Spleen (tissue), 11 donors: ENCODE measurements at regions not wholly inside any gene's neighbourhood (a gene's known extent, or its start where the extent isn't known, plus 50 kb on each side); places are given as distances from the start of the nearest gene placed in this dataset.

Experiments
- DNase-seq: peaks from one replicate; pipeline ENCODE4 v3.0.0-alpha.2; 2020
- H3K27ac ChIP-seq, 8 donors: fragments of 200-600 bp; sonication (generic) in 7 of 8; 1 replicate in 4 of 8; 2 replicates in 4 of 8; pipeline versions ENCODE4 v1.5.0 to v1.8.0; 2016 to 2021; ENCODE audit warnings: inconsistent platforms in 4 of 8, mild to moderate bottlenecking in 4 of 8, moderate library complexity in 1 of 8
- H3K27me3 ChIP-seq, 7 donors: fragments of 200-600 bp; sonication (generic) in 6 of 7; replicated peaks in 1 of 7; 1 replicate in 4 of 7; 2 replicates in 3 of 7; pipeline versions ENCODE4 v1.5.0 to v1.8.0; 2016 to 2021; ENCODE audit warnings: inconsistent platforms in 3 of 7, mild to moderate bottlenecking in 1 of 7
- H3K36me3 ChIP-seq, 6 donors: fragments of 200-600 bp; sonication (generic) in 5 of 6; 1 replicate in 4 of 6; 2 replicates in 2 of 6; pipeline versions ENCODE4 v1.5.0 to v1.8.0; 2016 to 2021; ENCODE audit warnings: inconsistent platforms in 2 of 6
- H3K4me1 ChIP-seq, 6 donors: fragments of 200-600 bp; sonication (generic) in 5 of 6; 1 replicate in 3 of 6; 2 replicates in 3 of 6; pipeline versions ENCODE4 v1.5.0 to v1.8.0; 2016 to 2021; ENCODE audit warnings: inconsistent platforms in 3 of 6
- H3K4me3 ChIP-seq, 8 donors: fragments of 200-600 bp; sonication (generic) in 7 of 8; 1 replicate in 4 of 8; 2 replicates in 4 of 8; pipeline versions ENCODE4 v1.5.0 to v1.8.0; 2016 to 2021; ENCODE audit warnings: inconsistent platforms in 4 of 8, mild to moderate bottlenecking in 4 of 8, moderate library complexity in 2 of 8
- H3K9me3 ChIP-seq, 8 donors: fragments of 200-600 bp; sonication (generic) in 7 of 8; 1 replicate in 4 of 8; 2 replicates in 4 of 8; pipeline versions ENCODE4 v1.5.0 to v1.8.0; 2016 to 2021; ENCODE audit warnings: inconsistent platforms in 4 of 8
- CTCF ChIP-seq, 11 experiments: fragments of 200-600 bp in 7 of 11; fragments of 450-650 bp in 4 of 11; sonication (generic) in 4 of 11; IDR thresholded peaks in 8 of 11; conservative IDR thresholded peaks in 3 of 11; 1 replicate in 7 of 11; 2 replicates in 4 of 11; pipeline versions ENCODE4 v1.4.0 to v1.8.0; 2016 to 2021; ENCODE audit warnings: antibody characterized with exemption in 11 of 11, inconsistent platforms in 4 of 11, mild to moderate bottlenecking in 1 of 11
- POLR2A ChIP-seq, 3 donors: fragments of 450-650 bp; IDR thresholded peaks; one replicate each; pipeline ENCODE4 v1.5.1; 2017; ENCODE audit warnings: antibody characterized with exemption in 3 of 3, mild to moderate bottlenecking in 1 of 3
- POLR2AphosphoS5 ChIP-seq, 3 donors: sonication (generic); formaldehyde crosslinking; IDR thresholded peaks; one replicate each; pipeline ENCODE4 v1.5.1; 2017; ENCODE audit warnings: antibody characterized with exemption in 3 of 3
- WGBS, 5 donors: extraction: QIAGEN DNeasy Blood & Tissue Kit in 3 of 5; methylation state at CpG; one replicate each; pipeline versions ENCODE4 v1.1.5 to v1.1.7; 2013 to 2018; 5-methylcytosine and 5-hydroxymethylcytosine counted together
- intact Hi-C: fragments of 100-400 bp; cut with DNase I; formaldehyde crosslinking; loops from one replicate; pipeline ENCODE4 v1.15.0; 2023; ENCODE audit warnings: low total_unique reads
- donor health status: healthy with polysubstance abuse.
- donor health status: DM: no; HTN: no; CAD: no; lungs with moderate emphysema.
- donor health status: DM: no; HTN: no; CAD: no.
- donor health status: Bipolar disorder and iron deficiency.
- donor health status: healthy.
- donor health status: DM: no; HTN: no; CAD: no.
- donor health status: DM: yes; HTN: yes; CAD: no.

GRCh38 chr3:87390353-87390752 lies 114.0 kb upstream of the POU1F1 start:
- DNase-seq: no peak
- intact Hi-C loops: no loop called here

GRCh38 chr3:87375231-87375682 lies 98.9 kb upstream of the POU1F1 start:
- no peak for TF ChIP-seq CTCF (IDR thresholded peaks at IDR 0.05 in 8 of 11, conservative IDR thresholded peaks at IDR 0.05 in 3 of 11)
- no peak for TF ChIP-seq POLR2A (IDR thresholded peaks at IDR 0.05)
- no peak for TF ChIP-seq POLR2AphosphoS5 (IDR thresholded peaks at IDR 0.05)

More at GRCh38 chr3:87390353-87390752, 114.0 kb upstream of the POU1F1 start:
- H3K4me3 ChIP-seq: no peak overlapping the region
- H3K27me3 ChIP-seq: no peaks in the 10 kb centered on the region
- H3K4me1 ChIP-seq: no peaks in the 10 kb centered on the region
- whole genome bisulfite sequencing, 5 donors: 54 to 85% (median 65%) methylated on average over 3 to 4 of the region's 4 CpGs
- TF ChIP-seq POLR2A (IDR thresholded peaks at IDR 0.05) (no peak), POLR2AphosphoS5 (IDR thresholded peaks at IDR 0.05) (no peak), CTCF (IDR thresholded peaks at IDR 0.05 in 8 of 11, conservative IDR thresholded peaks at IDR 0.05 in 3 of 11) (no peak)
- no peak overlapping the region for H3K27ac ChIP-seq
- peaks cover 0 to 7% (median 0%) of the 10 kb centered on the region in 8 donors for H3K9me3 ChIP-seq
- H3K36me3 ChIP-seq: no peaks in the 10 kb centered on the region

GRCh38 chr3:87370007-87370406 lies 93.6 kb upstream of the POU1F1 start:
- TF ChIP-seq POLR2A (IDR thresholded peaks at IDR 0.05): no peak
- no peak for TF ChIP-seq POLR2AphosphoS5 (IDR thresholded peaks at IDR 0.05)
- intact Hi-C loops: no loop called here
- Histone ChIP-seq H3K9me3 (peaks cover 0 to 2% (median under 1%) of the 10 kb centered on the region in 8 donors), H3K27me3 (no peaks in the 10 kb centered on the region), H3K36me3 (no peaks in the 10 kb centered on the region), H3K4me1 (no peaks in the 10 kb centered on the region), H3K4me3 (no peak overlapping the region), H3K27ac (no peak overlapping the region)
- DNase-seq: no peak
- WGBS, 5 donors: 44 to 77% (median 64%) methylated on average over 1 of the region's 1 CpG

More at GRCh38 chr3:87375231-87375682, 98.9 kb upstream of the POU1F1 start:
- no peak overlapping the region for H3K27ac ChIP-seq
- no peak overlapping the region for H3K4me3 ChIP-seq
- WGBS, 5 donors: 94 to 100% (median 96%) methylated on average over 4 to 30 of the region's 30 CpGs
- no peaks in the 10 kb centered on the region for H3K36me3 ChIP-seq
- H3K9me3 ChIP-seq: peaks cover 0 to 9% (median 3%) of the 10 kb centered on the region in 8 donors
- H3K4me1 ChIP-seq: no peaks in the 10 kb centered on the region
- intact Hi-C loops: no loop called here
- peak; percentile 69 for DNase-seq
- no peaks in the 10 kb centered on the region for H3K27me3 ChIP-seq

- TF ChIP-seq POLR2AphosphoS5 (IDR thresholded peaks at IDR 0.05): no peak
- no peak for TF ChIP-seq CTCF (IDR thresholded peaks at IDR 0.05 in 8 of 11, conservative IDR thresholded peaks at IDR 0.05 in 3 of 11)
- TF ChIP-seq POLR2A (IDR thresholded peaks at IDR 0.05): no peak
- no peaks in the 10 kb centered on the region for H3K4me1 ChIP-seq
Measured at GRCh38 chr3:87367736-87368135, 91.4 kb upstream of the POU1F1 start.

GRCh38 chr3:87363721-87364120 lies 87.3 kb upstream of the POU1F1 start:
- Histone ChIP-seq H3K36me3 (no peaks in the 10 kb centered on the region), H3K27me3 (no peaks in the 10 kb centered on the region), H3K27ac (no peak overlapping the region), H3K9me3 (no peaks in the 10 kb centered on the region), H3K4me1 (no peaks in the 10 kb centered on the region), H3K4me3 (no peak overlapping the region)
- 45 to 83% (median 47%) methylated on average over 1 to 2 of the region's 2 CpGs for WGBS, 5 donors
- DNase-seq: no peak
- intact Hi-C loops: no loop called here
- TF ChIP-seq POLR2AphosphoS5 (IDR thresholded peaks at IDR 0.05): no peak
- TF ChIP-seq POLR2A (IDR thresholded peaks at IDR 0.05): no peak
- no peak for TF ChIP-seq CTCF (IDR thresholded peaks at IDR 0.05 in 8 of 11, conservative IDR thresholded peaks at IDR 0.05 in 3 of 11)

More at GRCh38 chr3:87367736-87368135, 91.4 kb upstream of the POU1F1 start:
- DNase-seq: no peak
- Histone ChIP-seq H3K36me3 (no peaks in the 10 kb centered on the region), H3K27me3 (no peaks in the 10 kb centered on the region), H3K9me3 (no peaks in the 10 kb centered on the region), H3K27ac (no peak overlapping the region), H3K4me3 (no peak overlapping the region)
- WGBS, 5 donors: 68 to 80% (median 70%) methylated on average over 1 of the region's 1 CpG
- intact Hi-C loops: no loop called here
